Uterus (tissue), 2 donors: ENCODE measurements at regions not wholly inside any gene's neighbourhood (a gene's known extent, or its start where the extent isn't known, plus 50 kb on each side); places are given as distances from the start of the nearest gene placed in this dataset.

ENCODE experiments used
- POLR2A ChIP-seq, 2 donors: fragments of 450-650 bp; IDR thresholded peaks; one replicate each; pipeline ENCODE4 v1.6.1; 2016; ENCODE audit warnings: antibody characterized with exemption in 2 of 2, mild to moderate bottlenecking in 1 of 2, moderate library complexity in 1 of 2
- TF ChIP-seq, protein P1 (sequence below), 4 experiments: fragments of 200-600 bp in 2 of 4; fragments of 450-650 bp in 2 of 4; sonication (generic) in 2 of 4; IDR thresholded peaks; one replicate each; pipeline ENCODE4 v1.5.1; 2016 to 2019; ENCODE audit warnings: antibody characterized with exemption in 4 of 4, mild to moderate bottlenecking in 2 of 4, moderate library complexity in 1 of 4

DNA sequence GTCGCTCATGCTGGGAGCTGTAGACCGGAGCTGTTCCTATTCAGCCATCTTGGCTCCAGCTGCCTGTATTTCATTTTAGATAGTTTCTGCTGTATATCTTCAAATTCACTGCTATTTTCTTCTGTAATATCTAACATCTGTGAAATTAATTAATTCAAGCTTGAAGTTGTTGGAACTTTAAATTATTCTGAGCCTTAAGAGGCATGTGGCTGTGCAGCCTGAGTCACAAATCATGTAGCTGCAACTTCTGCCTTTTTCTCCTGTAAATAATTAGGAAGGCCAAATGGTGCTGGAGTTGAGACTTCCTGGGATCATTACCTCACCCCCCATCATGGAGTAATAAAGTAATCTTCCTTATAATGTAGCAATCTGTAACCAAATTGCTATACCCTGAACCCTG is 183.3 kb upstream of the PCSK5 start:
- TF ChIP-seq, protein P1, sequence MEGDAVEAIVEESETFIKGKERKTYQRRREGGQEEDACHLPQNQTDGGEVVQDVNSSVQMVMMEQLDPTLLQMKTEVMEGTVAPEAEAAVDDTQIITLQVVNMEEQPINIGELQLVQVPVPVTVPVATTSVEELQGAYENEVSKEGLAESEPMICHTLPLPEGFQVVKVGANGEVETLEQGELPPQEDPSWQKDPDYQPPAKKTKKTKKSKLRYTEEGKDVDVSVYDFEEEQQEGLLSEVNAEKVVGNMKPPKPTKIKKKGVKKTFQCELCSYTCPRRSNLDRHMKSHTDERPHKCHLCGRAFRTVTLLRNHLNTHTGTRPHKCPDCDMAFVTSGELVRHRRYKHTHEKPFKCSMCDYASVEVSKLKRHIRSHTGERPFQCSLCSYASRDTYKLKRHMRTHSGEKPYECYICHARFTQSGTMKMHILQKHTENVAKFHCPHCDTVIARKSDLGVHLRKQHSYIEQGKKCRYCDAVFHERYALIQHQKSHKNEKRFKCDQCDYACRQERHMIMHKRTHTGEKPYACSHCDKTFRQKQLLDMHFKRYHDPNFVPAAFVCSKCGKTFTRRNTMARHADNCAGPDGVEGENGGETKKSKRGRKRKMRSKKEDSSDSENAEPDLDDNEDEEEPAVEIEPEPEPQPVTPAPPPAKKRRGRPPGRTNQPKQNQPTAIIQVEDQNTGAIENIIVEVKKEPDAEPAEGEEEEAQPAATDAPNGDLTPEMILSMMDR (IDR thresholded peaks at IDR 0.05), result no peak
- no peak for TF ChIP-seq POLR2A (IDR thresholded peaks at IDR 0.05)
